Fibroblast of mammary gland (primary cell): ENCODE measurements at regions not wholly inside any gene's neighbourhood (a gene's known extent, or its start where the extent isn't known, plus 50 kb on each side); places are given as distances from the start of the nearest gene placed in this dataset.

ENCODE experiments used
- DNase-seq: peaks from one replicate; pipeline ENCODE4 v3.0.0-alpha.2; 2010; ENCODE audit warnings: low read depth
- H3K4me3 ChIP-seq: 2 replicates; pipeline ENCODE4 v1.5.1; 2011; ENCODE audit warnings: low read depth, mild to moderate bottlenecking, low read length, moderate library complexity; ENCODE audit not compliant: control insufficient read depth
- TF ChIP-seq, protein P1 (sequence below): conservative IDR thresholded peaks from 2 replicates; pipeline ENCODE4 v1.5.1; 2011; ENCODE audit warnings: low read depth, low read length, inconsistent platforms; ENCODE audit not compliant: control insufficient read depth, insufficient read depth

DNA sequence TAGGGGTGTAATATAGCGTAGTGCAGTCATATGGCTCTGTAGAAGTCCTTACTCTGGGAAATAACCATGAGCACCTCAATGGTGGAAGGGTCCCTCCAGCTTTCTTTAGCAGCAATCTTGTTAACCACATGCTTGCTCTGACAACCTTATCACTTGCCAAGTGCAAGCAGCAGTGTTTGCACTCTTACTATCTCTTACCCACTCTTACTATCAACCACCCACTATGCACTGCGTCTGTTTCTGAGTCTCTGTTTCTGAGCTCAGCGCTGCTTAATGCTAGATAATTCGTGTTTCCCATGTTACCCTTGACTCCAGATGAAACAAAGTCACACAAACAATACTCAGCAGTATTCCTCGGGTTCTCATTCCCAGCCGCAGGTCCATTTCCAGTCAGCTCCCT lies 433.7 kb upstream of the PFKP start:
- TF ChIP-seq, protein P1, sequence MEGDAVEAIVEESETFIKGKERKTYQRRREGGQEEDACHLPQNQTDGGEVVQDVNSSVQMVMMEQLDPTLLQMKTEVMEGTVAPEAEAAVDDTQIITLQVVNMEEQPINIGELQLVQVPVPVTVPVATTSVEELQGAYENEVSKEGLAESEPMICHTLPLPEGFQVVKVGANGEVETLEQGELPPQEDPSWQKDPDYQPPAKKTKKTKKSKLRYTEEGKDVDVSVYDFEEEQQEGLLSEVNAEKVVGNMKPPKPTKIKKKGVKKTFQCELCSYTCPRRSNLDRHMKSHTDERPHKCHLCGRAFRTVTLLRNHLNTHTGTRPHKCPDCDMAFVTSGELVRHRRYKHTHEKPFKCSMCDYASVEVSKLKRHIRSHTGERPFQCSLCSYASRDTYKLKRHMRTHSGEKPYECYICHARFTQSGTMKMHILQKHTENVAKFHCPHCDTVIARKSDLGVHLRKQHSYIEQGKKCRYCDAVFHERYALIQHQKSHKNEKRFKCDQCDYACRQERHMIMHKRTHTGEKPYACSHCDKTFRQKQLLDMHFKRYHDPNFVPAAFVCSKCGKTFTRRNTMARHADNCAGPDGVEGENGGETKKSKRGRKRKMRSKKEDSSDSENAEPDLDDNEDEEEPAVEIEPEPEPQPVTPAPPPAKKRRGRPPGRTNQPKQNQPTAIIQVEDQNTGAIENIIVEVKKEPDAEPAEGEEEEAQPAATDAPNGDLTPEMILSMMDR = no peak
- no peak overlapping the region for H3K4me3 ChIP-seq
- no peak for DNase-seq

DNA sequence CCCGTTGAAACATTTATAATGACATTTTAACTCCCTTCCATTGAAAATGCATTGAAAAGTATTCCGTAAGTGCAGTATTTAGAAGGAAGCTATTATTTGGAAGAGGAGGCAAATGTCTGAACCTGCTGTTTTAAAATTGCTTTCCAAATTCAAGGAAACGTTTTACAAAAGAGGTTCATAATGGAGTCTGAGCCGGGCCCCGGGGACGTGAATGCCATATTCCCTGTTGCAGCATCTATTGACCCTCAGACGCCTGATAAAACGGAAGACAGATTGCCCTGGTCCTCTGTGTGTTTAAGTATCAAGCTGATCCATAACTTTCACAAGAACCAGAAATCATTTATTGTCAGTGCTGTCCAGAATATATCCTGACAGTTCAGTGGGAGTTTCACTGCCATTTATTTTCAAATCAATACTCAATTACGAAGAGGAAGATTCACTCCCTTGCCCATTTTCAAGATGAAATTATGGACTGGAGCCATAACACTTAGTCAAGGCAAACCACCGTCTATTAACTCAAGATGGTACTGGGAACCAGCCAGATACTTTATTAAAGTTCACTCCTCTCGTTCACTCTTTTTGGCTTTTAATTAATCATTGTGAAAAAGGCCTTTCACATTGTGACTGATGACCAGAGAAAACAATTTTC lies 435.7 kb upstream of the PFKP start:
- TF ChIP-seq, protein P1 = no peak
- no peak for DNase-seq
- no peak overlapping the region for H3K4me3 ChIP-seq

DNA sequence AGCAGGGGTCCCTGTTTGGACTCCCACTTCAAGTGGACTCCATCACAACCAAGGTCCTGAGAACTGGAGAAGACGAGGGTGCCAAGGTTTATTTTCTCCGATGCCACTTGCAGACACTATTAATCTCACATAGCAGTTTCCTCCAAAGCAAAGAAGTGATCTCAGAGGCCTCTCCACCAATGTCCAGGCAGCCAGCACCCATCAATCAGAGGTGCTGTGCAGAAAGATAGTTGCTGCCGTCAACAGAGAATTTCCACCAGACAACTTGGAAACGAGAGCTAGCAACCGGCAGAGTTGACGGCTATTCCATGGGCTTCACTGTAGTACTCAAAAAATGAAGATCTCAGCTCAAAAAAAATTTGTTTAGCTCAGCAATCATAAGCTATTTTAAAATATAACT lies 438.6 kb upstream of the PFKP start:
- TF ChIP-seq, protein P1 = no peak
- no peak for DNase-seq
- no peak overlapping the region for H3K4me3 ChIP-seq

DNA sequence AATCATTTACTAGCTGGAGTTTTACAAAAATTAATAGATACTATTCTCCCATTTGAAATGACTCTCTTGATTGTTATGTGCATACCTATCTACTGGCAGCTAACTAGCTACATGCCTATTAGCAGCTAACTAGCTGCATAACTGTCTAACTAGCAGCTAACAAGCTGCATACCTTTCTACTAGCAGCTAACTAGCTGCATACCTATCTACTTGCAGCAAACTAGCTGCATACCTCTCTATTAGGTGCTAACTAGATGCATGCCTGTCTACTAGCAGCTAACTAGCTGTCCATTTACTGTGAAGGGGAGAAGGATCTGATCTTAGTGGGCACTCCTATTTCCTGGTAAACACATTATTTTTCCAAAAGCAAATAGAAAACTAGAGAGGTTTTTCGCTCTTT lies 439.4 kb upstream of the PFKP start:
- TF ChIP-seq, protein P1 = no peak

DNA sequence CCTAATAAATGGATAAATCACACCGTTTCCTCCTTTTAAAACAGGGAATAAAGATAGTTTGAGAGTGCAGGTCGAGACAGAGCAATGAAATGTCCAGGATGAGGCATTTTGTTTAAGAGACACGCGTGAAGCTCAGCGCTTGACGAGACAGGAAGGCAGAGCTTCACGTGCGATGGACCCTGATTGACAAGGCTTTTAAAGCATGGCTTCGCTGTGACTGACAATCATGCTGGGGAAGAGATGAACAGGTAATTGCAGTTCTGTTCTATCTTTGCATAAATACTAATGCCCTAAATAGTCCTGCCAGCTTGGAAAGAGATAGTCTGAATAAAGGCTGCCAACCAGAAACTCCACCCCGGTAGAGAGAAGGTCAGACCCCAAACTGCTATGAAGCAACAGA lies 442.3 kb upstream of the PFKP start:
- TF ChIP-seq, protein P1 = no peak
- H3K4me3 ChIP-seq = no peak overlapping the region
- no peak for DNase-seq

More for the DNA sequence above, 439.4 kb upstream of the PFKP start:
- H3K4me3 ChIP-seq = no peak overlapping the region
- DNase-seq = no peak

DNA sequence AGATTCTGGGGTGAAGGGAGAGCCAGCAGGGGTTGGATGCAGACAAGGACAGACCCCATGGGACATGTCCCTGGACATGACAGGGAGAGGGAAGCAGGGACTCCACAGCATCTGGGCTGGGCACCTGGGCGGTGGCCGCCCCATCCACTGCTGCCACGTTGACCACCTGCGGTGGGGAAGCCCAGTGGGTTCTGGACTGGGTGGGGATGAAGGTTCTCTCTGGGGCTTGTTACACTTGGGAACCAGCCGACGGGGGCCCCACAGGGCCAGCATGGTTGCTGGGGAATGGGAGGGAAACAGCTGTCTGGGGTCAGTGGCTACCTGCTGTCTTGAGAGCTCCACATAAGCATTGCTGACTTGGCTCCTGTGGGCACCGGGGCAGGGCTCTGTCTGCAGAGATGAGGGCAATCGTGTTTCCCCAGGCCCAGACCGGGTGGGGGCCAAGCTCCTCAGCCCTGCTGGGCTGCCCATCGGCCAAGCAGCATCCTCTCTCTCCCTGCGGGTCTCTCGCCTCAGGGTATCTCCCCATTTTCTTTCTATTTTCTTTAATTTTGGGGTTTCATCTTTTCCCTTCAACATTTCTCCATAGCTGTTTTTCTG lies 443.6 kb upstream of the PFKP start:
- TF ChIP-seq, protein P1 = no peak
- H3K4me3 ChIP-seq = no peak overlapping the region
- DNase-seq = no peak
